ENCODE measurements at regions not wholly inside any gene's neighbourhood (a gene's known extent, or its start where the extent isn't known, plus 50 kb on each side); places are given as distances from the start of the nearest gene placed in this dataset.

DNA sequence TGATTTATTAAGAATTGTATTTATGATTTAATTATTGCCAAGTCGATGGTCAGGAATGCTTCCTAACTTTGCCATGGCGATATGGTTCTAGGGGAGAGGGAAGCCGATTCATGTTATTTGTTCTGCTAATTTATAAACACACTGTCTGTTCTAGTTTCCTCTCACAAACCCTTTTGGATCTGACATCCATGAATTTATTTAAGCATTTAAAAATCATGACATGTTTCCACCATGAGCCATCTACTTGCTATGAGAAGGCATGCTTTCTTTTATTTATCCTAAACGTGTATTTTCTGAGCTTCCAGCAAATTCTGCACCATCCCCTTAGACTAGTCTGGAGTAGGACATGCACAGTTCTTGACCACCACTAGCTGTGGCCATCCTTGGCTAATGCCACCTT, 136.6 kb upstream of the STC2 start:
- TF ChIP-seq CTCF (conservative IDR thresholded peaks at IDR 0.05; ENCODE audit: low read depth, low read length) = no peak
- TF ChIP-seq EZH2 (IDR thresholded peaks at IDR 0.05; ENCODE audit: borderline replicate concordance, low read depth, low read length, poor library complexity, severe bottlenecking) = no peak
- Histone ChIP-seq H3K9me3 (ENCODE audit: low read depth, low read length, poor library complexity, severe bottlenecking) (no peaks in the 10 kb centered on the region), H3K4me3 (ENCODE audit: low read depth, low read length, poor library complexity, severe bottlenecking) (no peak overlapping the region), H3K36me3 (ENCODE audit: insufficient read depth, low read length, poor library complexity, severe bottlenecking) (no peaks in the 10 kb centered on the region), H3K27ac (ENCODE audit: low read depth, low read length, poor library complexity, severe bottlenecking) (no peak overlapping the region), H3K27me3 (replicated peaks; ENCODE audit: insufficient read depth, low read depth, low read length, poor library complexity) (no peaks in the 10 kb centered on the region), H3K4me1 (ENCODE audit: insufficient read depth, low read length, poor library complexity, severe bottlenecking) (no peaks in the 10 kb centered on the region)
- no peak for DNase-seq (ENCODE audit: low spot score)
- intact Hi-C loops (cut with micrococcal nuclease; ENCODE audit: unreplicated experiment) = no loop called here
- ChIA-PET CTCF (no interaction called here), POLR2A (ENCODE audit: low non-redundant PET) (no interaction called here)
- BruUV-seq (replicated peaks) = no TSS peak

- no TSS peak for BruUV-seq (replicated peaks)
- no peak for TF ChIP-seq CTCF (conservative IDR thresholded peaks at IDR 0.05; ENCODE audit: low read depth, low read length)
- TF ChIP-seq EZH2 (IDR thresholded peaks at IDR 0.05; ENCODE audit: borderline replicate concordance, low read depth, low read length, poor library complexity, severe bottlenecking) = no peak
- H3K36me3 ChIP-seq (ENCODE audit: insufficient read depth, low read length, poor library complexity, severe bottlenecking) = no peaks in the 10 kb centered on the region
- no peaks in the 10 kb centered on the region for H3K4me1 ChIP-seq (ENCODE audit: insufficient read depth, low read length, poor library complexity, severe bottlenecking)
- intact Hi-C loops (cut with micrococcal nuclease; ENCODE audit: unreplicated experiment) = no loop called here
- H3K4me3 ChIP-seq (ENCODE audit: low read depth, low read length, poor library complexity, severe bottlenecking) = no peak overlapping the region
- H3K27ac ChIP-seq (ENCODE audit: low read depth, low read length, poor library complexity, severe bottlenecking) = no peak overlapping the region
- ChIA-PET POLR2A (ENCODE audit: low non-redundant PET) (no interaction called here), CTCF (no interaction called here)
- no peak for DNase-seq (ENCODE audit: low spot score)
- H3K9me3 ChIP-seq (ENCODE audit: low read depth, low read length, poor library complexity, severe bottlenecking) = no peaks in the 10 kb centered on the region
- H3K27me3 ChIP-seq (replicated peaks; ENCODE audit: insufficient read depth, low read depth, low read length, poor library complexity) = no peaks in the 10 kb centered on the region
Measured at GRCh38 chr5:173463207-173463606, 135.0 kb upstream of the STC2 start.

GRCh38 chr5:173458828-173459609, 130.8 kb upstream of the STC2 start:
- Histone ChIP-seq H3K9me3 (ENCODE audit: low read depth, low read length, poor library complexity, severe bottlenecking) (no peaks in the 10 kb centered on the region), H3K4me3 (ENCODE audit: low read depth, low read length, poor library complexity, severe bottlenecking) (no peak overlapping the region), H3K27ac (ENCODE audit: low read depth, low read length, poor library complexity, severe bottlenecking) (no peak overlapping the region), H3K36me3 (ENCODE audit: insufficient read depth, low read length, poor library complexity, severe bottlenecking) (no peaks in the 10 kb centered on the region), H3K4me1 (ENCODE audit: insufficient read depth, low read length, poor library complexity, severe bottlenecking) (no peaks in the 10 kb centered on the region), H3K27me3 (replicated peaks; ENCODE audit: insufficient read depth, low read depth, low read length, poor library complexity) (no peaks in the 10 kb centered on the region)
- DNase-seq (ENCODE audit: low spot score) = no peak
- BruUV-seq (replicated peaks) = no TSS peak
- TF ChIP-seq EZH2 (IDR thresholded peaks at IDR 0.05; ENCODE audit: borderline replicate concordance, low read depth, low read length, poor library complexity, severe bottlenecking) = no peak
- no peak for TF ChIP-seq CTCF (conservative IDR thresholded peaks at IDR 0.05; ENCODE audit: low read depth, low read length)
- ChIA-PET CTCF (no interaction called here), POLR2A (ENCODE audit: low non-redundant PET) (no interaction called here)
- intact Hi-C loops (cut with micrococcal nuclease; ENCODE audit: unreplicated experiment) = no loop called here
